Activated CD4-positive, alpha-beta T cell treated with anti-CD3 and anti-CD28 coated beads, Interleukin-2, amount 10 ng/mL, durations not matched to agents 7 days and 5 days (primary cell): ENCODE measurements at regions not wholly inside any gene's neighbourhood (a gene's known extent, or its start where the extent isn't known, plus 50 kb on each side); places are given as distances from the start of the nearest gene placed in this dataset.

ENCODE experiments used
- CTCF ChIA-PET: fragments of 350-600 bp; sonication (Branson Sonifier 250); formaldehyde crosslinking; loops from one replicate; lab custom pipeline; 2021; ENCODE audit warnings: antibody characterized with exemption; lab: Charles Lee
- POLR2A ChIA-PET: fragments of 350-600 bp; sonication (Branson Sonifier 250); formaldehyde crosslinking; loops from one replicate; lab custom pipeline; 2021; ENCODE audit warnings: antibody characterized with exemption; lab: Charles Lee
- DNase-seq: peaks from one replicate; pipeline ENCODE4 v3.0.0-alpha.2; 2020
- H3K27ac Mint-ChIP-seq: one replicate; pipeline ENCODE4 v1.8.0; 2021; ENCODE audit warnings: mild to moderate bottlenecking, moderate library complexity, mixed read lengths
- H3K27me3 Mint-ChIP-seq: one replicate; pipeline ENCODE4 v1.8.0; 2021; ENCODE audit warnings: mixed read lengths
- H3K36me3 Mint-ChIP-seq: one replicate; pipeline ENCODE4 v1.8.0; 2021; ENCODE audit warnings: low read depth, mixed read lengths
- H3K4me1 Mint-ChIP-seq: one replicate; pipeline ENCODE4 v1.8.0; 2021; ENCODE audit warnings: mixed read lengths
- H3K4me3 Mint-ChIP-seq: one replicate; pipeline ENCODE4 v1.8.0; 2021; ENCODE audit warnings: mild to moderate bottlenecking, moderate library complexity, mixed read lengths
- H3K9me3 Mint-ChIP-seq: one replicate; pipeline ENCODE4 v1.8.0; 2021; ENCODE audit warnings: mixed read lengths

DNA sequence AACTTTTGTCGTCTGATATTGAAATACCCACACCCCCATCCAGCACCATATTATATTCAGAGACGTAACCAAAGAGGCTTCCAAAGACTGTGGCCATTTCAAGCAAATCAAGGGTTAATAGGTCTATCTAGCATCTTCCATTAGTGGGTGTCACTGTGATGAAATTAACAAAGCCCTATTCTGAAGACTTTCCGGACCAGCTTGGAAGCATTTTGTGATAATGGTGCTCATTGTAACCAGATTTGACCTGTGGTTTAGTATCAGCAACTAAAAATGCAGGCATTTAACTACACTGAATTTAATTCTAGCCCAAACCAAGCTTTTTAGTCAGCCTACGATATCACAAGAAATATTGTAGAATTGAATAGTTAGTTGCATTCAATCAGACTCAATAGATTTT, 309.7 kb upstream of the TENM3 start:
- no peak overlapping the region for H3K27ac Mint-ChIP-seq
- no peaks in the 10 kb centered on the region for H3K36me3 Mint-ChIP-seq
- ChIA-PET CTCF (no interaction called here), POLR2A (no interaction called here)
- no peak overlapping the region for H3K4me3 Mint-ChIP-seq
- H3K27me3 Mint-ChIP-seq, result no peaks in the 10 kb centered on the region
- H3K9me3 Mint-ChIP-seq, result peaks cover 9% of the 10 kb centered on the region
- H3K4me1 Mint-ChIP-seq, result no peaks in the 10 kb centered on the region
- no peak for DNase-seq

DNA sequence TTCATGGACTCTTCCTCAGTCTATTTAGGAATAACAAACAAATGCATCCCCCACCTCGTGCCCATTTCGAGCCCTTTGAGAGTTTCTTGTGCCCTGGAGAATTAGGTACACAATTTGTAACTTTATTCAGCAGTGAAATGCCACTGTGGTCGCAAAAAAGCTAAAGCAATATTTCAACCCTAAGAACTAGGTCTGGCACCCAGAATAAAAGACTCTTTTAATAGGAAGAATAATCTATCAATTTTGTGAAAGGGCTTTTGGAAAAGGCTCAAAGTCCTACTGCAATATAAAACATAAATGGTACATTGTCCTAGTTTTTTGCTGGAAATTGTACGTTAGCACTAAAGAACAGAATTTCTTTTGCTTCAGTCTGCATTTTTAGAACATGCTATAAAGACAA, 304.6 kb upstream of the TENM3 start:
- Mint-ChIP-seq H3K4me3 (no peak overlapping the region), H3K4me1 (no peaks in the 10 kb centered on the region), H3K36me3 (no peaks in the 10 kb centered on the region), H3K27me3 (no peaks in the 10 kb centered on the region), H3K27ac (no peak overlapping the region), H3K9me3 (peaks cover 1% of the 10 kb centered on the region)
- DNase-seq, result no peak
- ChIA-PET POLR2A (no interaction called here), CTCF (no interaction called here)

DNA sequence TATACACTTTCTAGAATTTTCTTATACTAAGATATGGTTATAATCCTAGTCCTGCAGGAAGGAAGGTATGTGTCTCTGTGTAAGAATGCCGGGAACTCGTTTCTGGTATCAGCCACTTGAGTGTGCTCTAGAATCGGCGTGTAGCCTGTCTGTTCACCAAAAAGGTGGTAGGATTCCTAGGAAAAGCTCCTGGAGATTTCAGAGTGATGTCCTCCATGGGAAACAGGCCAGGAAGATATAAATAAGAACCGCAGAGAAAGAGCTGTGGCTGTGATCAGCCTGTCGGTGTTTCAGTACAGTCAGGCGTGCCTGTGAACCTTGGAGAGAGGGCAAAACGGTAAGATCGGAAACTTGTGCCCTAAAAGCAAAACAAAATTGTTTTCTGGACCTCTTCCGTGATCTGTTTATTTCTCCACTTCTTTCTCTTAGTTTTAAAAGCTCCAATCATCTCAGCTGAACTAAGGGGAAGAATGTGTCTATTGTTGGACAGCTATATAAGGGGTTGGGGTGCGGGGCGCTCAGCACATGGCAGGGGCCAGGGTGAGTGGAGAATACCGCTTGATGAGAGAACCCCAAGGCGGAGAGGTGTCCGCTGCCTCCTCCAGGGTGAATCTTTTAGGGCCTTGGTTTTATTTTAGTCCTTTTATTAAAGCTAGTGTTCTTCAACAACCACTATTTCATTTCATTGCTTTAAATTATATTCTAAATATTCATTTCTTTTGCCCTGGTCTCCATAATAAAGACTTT, 303.8 kb upstream of the TENM3 start:
- Mint-ChIP-seq H3K4me1 (no peaks in the 10 kb centered on the region), H3K4me3 (no peak overlapping the region), H3K9me3 (peaks cover 1% of the 10 kb centered on the region), H3K27ac (no peak overlapping the region), H3K36me3 (no peaks in the 10 kb centered on the region), H3K27me3 (no peaks in the 10 kb centered on the region)
- ChIA-PET POLR2A (no interaction called here), CTCF (no interaction called here)
- no peak for DNase-seq

DNA sequence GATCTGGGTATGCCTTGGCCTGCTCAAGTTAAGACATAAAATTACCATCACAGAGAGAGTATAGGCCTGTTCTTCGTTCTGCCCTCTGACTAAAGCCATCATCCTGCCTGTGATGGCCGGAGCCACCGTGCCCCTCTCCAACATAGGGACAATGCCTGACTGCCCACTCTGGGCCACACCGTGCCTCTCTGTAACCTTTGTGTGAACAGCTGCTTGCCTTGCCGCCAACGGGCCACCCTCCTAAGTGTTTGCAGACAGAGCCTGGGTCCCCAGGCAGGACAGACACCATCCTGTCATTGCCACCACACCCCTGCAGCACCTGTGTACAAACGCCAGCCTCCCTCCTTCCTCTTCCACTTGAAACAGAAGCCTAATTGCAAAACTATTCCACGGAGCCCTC, 298.7 kb upstream of the TENM3 start:
- Mint-ChIP-seq H3K9me3 (no peaks in the 10 kb centered on the region), H3K4me3 (no peak overlapping the region), H3K4me1 (no peaks in the 10 kb centered on the region), H3K27me3 (no peaks in the 10 kb centered on the region), H3K27ac (no peak overlapping the region), H3K36me3 (no peaks in the 10 kb centered on the region)
- POLR2A ChIA-PET, result no interaction called here
- DNase-seq, result no peak
- CTCF ChIA-PET, result no interaction called here

DNA sequence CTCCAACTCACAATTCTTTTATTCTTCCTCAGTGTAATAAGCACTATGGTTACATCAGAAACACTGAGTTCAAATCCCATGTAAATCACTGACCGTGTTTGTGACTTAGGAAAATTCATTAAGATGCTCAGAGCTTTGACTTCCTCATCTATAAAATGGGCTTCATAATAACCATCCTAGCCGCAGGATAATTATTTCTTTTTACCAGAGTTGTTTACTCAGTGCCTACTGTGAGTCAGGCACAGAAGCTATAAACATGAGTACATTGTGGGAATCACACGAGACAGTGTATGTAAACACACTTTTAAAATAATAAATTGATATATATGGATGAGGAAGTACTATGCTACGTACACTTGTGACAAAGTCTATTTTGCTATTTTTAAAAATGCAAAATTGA, 296.3 kb upstream of the TENM3 start:
- H3K27me3 Mint-ChIP-seq, result no peaks in the 10 kb centered on the region
- no peak overlapping the region for H3K27ac Mint-ChIP-seq
- H3K4me3 Mint-ChIP-seq, result no peak overlapping the region
- no peaks in the 10 kb centered on the region for H3K4me1 Mint-ChIP-seq
- CTCF ChIA-PET, result no interaction called here
- no peaks in the 10 kb centered on the region for H3K9me3 Mint-ChIP-seq
- DNase-seq, result no peak
- H3K36me3 Mint-ChIP-seq, result no peaks in the 10 kb centered on the region
- POLR2A ChIA-PET, result no interaction called here

DNA sequence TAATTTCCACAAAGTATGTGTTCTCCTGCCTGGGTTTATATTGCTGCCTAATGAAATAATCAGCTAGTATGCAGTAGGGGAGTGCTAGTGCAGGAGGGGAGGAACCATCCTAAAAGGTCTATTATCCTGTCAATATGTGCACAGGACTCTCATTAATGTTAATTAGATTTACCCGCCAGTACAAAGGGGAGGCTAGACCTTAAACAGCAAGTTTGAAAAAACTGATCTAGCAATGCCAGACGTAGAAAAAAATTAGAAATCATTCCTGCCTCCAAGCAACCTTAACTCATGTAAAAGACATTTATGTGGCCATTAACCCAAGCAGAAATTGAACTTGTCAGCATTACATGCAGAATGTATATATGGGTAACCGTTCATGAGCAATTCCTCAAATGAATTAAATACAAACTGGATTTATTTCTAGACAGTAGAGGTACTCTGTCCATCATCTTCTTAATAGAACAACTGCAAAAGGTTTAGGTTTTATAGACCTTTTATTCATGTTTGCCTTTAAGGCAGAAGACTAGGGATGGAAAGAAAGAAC, 294.3 kb upstream of the TENM3 start:
- no peaks in the 10 kb centered on the region for H3K4me1 Mint-ChIP-seq
- no peaks in the 10 kb centered on the region for H3K36me3 Mint-ChIP-seq
- H3K9me3 Mint-ChIP-seq, result no peaks in the 10 kb centered on the region
- ChIA-PET POLR2A (no interaction called here), CTCF (no interaction called here)
- H3K27ac Mint-ChIP-seq, result no peak overlapping the region
- H3K4me3 Mint-ChIP-seq, result no peak overlapping the region
- H3K27me3 Mint-ChIP-seq, result no peaks in the 10 kb centered on the region
- DNase-seq, result no peak

DNA sequence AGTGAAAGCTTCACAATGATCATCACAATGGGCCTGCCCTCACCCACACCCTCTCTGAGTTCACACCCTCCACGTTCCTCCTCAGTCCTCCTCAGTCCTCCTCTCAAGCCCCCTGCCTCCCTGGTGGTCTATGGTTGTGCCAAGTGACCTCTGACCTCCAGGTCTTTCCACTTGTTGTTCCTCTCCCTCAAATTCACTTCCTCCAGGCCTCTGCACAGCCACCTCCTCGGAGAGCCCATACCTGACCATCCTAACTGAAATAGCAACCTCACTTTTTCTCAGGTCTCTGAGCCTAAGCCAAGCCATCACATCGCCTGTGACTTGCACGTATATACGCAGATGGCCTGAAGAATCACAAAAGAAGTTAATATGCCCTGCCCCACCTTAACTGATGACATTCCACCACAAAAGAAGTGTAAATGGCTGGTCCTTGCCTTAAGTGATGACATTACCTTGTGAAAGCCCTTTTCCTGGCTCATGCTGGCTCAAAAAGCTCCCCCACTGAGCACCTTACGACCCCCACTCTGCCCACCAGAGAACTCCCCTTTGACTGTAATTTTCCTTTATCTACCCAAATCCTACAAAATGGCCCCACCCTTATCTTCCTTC, 293.4 kb upstream of the TENM3 start:
- DNase-seq, result no peak
- no peaks in the 10 kb centered on the region for H3K36me3 Mint-ChIP-seq
- H3K9me3 Mint-ChIP-seq, result no peaks in the 10 kb centered on the region
- ChIA-PET CTCF (no interaction called here), POLR2A (no interaction called here)
- no peak overlapping the region for H3K27ac Mint-ChIP-seq
- H3K4me1 Mint-ChIP-seq, result no peaks in the 10 kb centered on the region
- no peak overlapping the region for H3K4me3 Mint-ChIP-seq
- no peaks in the 10 kb centered on the region for H3K27me3 Mint-ChIP-seq

DNA sequence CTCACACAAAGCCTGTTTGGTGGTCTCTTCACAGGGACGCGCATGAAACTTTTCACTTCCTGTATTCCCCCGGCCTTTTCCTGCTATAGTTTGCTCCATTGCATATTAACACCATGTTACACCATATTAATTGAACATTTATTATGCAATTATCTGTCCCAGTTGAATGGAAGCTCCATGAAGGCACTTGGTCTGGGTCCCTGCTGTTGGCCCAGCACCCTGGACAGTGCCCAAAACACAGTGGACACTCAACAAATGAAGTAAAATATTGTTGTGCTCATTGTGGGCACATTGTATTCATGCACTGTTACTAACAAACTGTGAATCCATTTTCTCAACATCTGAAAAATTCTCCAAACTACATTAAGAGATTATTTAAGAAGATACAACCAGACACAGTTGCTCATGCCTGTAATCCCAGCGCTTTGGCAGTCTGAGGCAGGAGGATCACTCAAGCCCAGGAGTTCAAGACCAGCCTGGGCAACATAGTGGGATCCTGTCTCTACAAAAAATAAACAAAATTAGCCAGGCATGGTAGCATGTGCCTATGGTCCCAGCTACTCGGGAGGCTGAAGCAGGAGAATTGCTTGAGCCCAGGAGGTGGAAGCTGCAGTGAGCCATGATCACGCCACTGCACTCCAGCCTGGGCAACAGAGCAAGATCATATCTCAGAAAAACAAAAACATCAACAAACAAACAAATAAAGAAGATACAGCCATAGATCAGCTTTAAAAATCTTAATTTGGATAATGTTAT, 292.7 kb upstream of the TENM3 start:
- Mint-ChIP-seq H3K4me1 (no peaks in the 10 kb centered on the region), H3K27ac (no peak overlapping the region), H3K9me3 (no peaks in the 10 kb centered on the region), H3K27me3 (no peaks in the 10 kb centered on the region), H3K36me3 (no peaks in the 10 kb centered on the region), H3K4me3 (no peak overlapping the region)
- POLR2A ChIA-PET, result no interaction called here
- no peak for DNase-seq
- CTCF ChIA-PET, result no interaction called here

DNA sequence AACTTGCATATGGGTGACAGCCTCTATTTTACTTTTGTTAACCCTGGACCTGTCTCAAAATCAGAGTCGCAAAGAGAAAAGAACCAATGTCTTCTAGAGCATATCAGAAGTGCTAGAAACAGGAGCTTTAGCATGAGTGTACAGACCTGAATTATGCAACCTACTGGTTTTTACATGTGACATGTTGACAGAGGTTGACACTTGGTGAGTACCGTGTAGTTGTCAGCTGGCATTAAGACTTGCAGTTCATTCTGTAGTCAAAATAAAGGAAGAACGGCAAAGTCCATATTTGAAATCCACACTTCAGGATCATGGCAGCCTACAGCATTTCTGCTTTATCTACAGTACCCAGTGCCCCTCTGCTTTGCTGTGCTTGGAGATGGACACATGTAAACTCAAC, 291.9 kb upstream of the TENM3 start:
- no peak for DNase-seq
- POLR2A ChIA-PET, result no interaction called here
- Mint-ChIP-seq H3K36me3 (no peaks in the 10 kb centered on the region), H3K27ac (no peak overlapping the region), H3K27me3 (no peaks in the 10 kb centered on the region), H3K4me3 (no peak overlapping the region), H3K4me1 (no peaks in the 10 kb centered on the region), H3K9me3 (no peaks in the 10 kb centered on the region)
- CTCF ChIA-PET, result no interaction called here

DNA sequence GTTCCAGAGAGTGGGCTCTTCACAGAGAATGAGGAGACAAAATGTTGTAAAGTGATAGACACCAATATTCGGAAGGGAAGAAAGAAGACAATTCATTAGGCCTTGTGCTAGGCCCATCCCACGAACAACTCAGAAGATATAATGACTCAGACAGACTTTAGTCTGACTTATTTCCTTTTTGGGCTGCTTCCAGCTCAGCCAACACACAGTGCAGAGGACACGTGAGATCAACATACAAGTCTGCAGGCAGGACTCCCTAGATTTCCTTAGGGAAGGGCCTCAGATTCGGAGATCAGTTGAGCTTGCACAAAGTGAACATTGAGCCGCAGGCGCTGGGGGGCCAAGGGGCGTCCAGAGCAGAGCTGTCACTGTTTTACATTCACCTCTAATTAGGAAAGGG, 290.7 kb upstream of the TENM3 start:
- ChIA-PET POLR2A (no interaction called here), CTCF (no interaction called here)
- H3K36me3 Mint-ChIP-seq, result no peaks in the 10 kb centered on the region
- no peaks in the 10 kb centered on the region for H3K9me3 Mint-ChIP-seq
- H3K4me1 Mint-ChIP-seq, result no peaks in the 10 kb centered on the region
- H3K27ac Mint-ChIP-seq, result no peak overlapping the region
- DNase-seq, result no peak
- no peak overlapping the region for H3K4me3 Mint-ChIP-seq
- no peaks in the 10 kb centered on the region for H3K27me3 Mint-ChIP-seq

DNA sequence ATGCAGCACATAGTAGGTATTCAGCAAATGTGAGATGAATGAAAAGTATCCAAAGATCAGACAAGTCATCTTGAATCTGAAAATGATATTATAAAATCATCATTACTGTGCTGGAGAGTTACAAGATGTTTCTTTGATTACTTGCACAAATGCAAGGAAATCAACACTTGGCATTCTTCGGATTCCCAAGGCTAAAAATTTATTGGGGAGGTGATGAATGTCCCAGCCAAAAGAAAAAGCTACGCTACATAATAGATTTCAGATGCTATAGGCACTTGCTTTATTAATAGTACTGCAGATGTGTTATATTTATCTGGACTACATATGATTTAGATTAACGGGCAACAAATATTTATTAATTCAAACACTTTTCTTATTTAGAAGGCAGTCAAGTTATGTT, 286.7 kb upstream of the TENM3 start:
- H3K9me3 Mint-ChIP-seq, result no peaks in the 10 kb centered on the region
- no peak for DNase-seq
- no peak overlapping the region for H3K4me3 Mint-ChIP-seq
- POLR2A ChIA-PET, result no interaction called here
- no peak overlapping the region for H3K27ac Mint-ChIP-seq
- no peaks in the 10 kb centered on the region for H3K4me1 Mint-ChIP-seq
- no peaks in the 10 kb centered on the region for H3K27me3 Mint-ChIP-seq
- CTCF ChIA-PET, result no interaction called here
- H3K36me3 Mint-ChIP-seq, result no peaks in the 10 kb centered on the region

DNA sequence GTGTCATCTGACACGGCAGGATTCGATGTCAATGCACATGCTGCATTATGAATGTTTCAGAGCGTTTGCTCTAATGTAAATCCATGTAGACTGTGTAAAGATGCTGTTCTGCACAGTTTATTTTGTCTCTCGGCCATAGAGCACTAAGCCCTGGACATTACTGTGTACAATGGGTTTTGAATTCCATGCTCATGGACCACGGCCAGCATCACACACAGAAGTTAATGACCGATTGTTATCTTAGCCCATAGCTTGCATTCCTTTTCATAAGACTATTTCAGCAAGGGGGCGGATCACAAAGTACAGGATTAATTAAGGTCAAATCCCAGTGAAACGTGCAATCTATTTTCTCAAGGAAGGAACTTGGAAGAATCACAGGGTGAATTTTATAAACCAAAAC, 286.1 kb upstream of the TENM3 start:
- CTCF ChIA-PET, result interaction anchor here (0.6 kb wide), 1 partner anchor 74 kb away, joined by 3 read pairs; no protein-coding TSS in a partner anchor

DNA sequence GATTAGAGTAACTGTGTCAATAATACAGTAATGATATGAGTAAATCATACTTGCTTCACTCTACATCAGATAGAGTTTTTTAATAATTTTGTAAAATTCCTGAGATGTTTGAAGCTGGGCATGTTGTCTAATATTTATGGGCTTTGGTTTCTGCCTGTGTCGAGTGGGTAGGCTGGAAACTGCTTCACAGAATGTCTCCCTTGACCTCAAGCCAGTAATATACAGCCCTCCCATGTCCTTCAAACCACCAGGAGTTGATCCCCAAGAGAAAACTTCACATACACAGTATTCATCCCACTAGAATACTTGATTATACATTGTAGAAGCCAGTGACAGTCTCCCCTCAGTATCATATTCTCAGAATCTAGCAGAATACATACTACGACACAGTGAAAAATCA, 284.8 kb upstream of the TENM3 start:
- H3K4me3 Mint-ChIP-seq, result no peak overlapping the region
- ChIA-PET CTCF (no interaction called here), POLR2A (no interaction called here)
- H3K4me1 Mint-ChIP-seq, result no peaks in the 10 kb centered on the region
- no peaks in the 10 kb centered on the region for H3K9me3 Mint-ChIP-seq
- H3K27ac Mint-ChIP-seq, result no peak overlapping the region
- no peaks in the 10 kb centered on the region for H3K36me3 Mint-ChIP-seq
- DNase-seq, result no peak
- no peaks in the 10 kb centered on the region for H3K27me3 Mint-ChIP-seq

More for the DNA sequence above, 286.1 kb upstream of the TENM3 start:
- Mint-ChIP-seq H3K27me3 (no peaks in the 10 kb centered on the region), H3K27ac (no peak overlapping the region), H3K9me3 (no peaks in the 10 kb centered on the region), H3K4me3 (no peak overlapping the region), H3K4me1 (no peaks in the 10 kb centered on the region), H3K36me3 (no peaks in the 10 kb centered on the region)
- no peak for DNase-seq
- POLR2A ChIA-PET, result no interaction called here
